ENCODE measurements at regions not wholly inside any gene's neighbourhood (a gene's known extent, or its start where the extent isn't known, plus 50 kb on each side); places are given as distances from the start of the nearest gene placed in this dataset.

GRCh38 chr4:12123707-12124106 lies 695.0 kb upstream of the HS3ST1 start:
- TF ChIP-seq CTCF (conservative IDR thresholded peaks at IDR 0.05; ENCODE audit: low read depth, low read length), result no peak
- no peak for TF ChIP-seq POLR2A (IDR thresholded peaks at IDR 0.05; ENCODE audit: low read depth, low read length)
- TF ChIP-seq USF2 (IDR thresholded peaks at IDR 0.05; ENCODE audit: low read depth, low read length), result no peak
